ENCODE measurements at regions not wholly inside any gene's neighbourhood (a gene's known extent, or its start where the extent isn't known, plus 50 kb on each side); places are given as distances from the start of the nearest gene placed in this dataset.

DNA sequence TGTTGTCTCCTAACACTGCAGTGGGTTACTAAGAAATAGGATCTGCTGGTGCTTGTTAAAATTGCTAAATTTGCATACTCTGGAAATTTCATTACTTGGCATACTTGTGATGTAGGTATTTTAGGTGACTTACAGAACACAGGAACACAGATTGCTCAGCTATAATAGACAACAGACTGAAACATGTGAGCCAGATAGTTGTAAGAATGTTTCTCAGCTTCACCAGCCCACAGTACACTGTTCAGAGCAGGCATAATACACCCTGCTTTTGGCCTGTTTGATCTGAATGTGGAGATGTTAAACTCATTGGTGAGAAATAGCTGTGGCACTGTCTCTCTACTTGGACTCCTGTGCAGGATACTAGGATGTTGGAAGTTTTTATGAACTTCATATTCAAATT lies 275.7 kb downstream of the CSNK1G3 start:
- no peak for DNase-seq (ENCODE audit: low read depth in 1 of 2, low spot score in 2 of 2)
- Histone ChIP-seq H2BK5ac (ENCODE audit: low read depth, low read length) (no peak overlapping the region), H2BK120ac (replicated peaks; ENCODE audit: low read depth, low read length) (no peak overlapping the region), H2AK5ac (ENCODE audit: low read depth, low read length) (no peak overlapping the region), H3K4ac (replicated peaks; ENCODE audit: insufficient read length, low read depth, low read length) (no peak overlapping the region), H3K79me1 (ENCODE audit: low read depth, low read length) (no peaks in the 10 kb centered on the region), H3K4me3 (ENCODE audit: extremely low read depth in 1 of 4, insufficient read depth in 2 of 4, low read depth in 3 of 4, low read length in 4 of 4) (no peak overlapping the region), H4K5ac (ENCODE audit: insufficient read length, low read depth, low read length) (no peak overlapping the region), H3K18ac (ENCODE audit: extremely low read depth, low read length) (no peak overlapping the region), H3K36me3 (ENCODE audit: control insufficient read depth in 2 of 4, insufficient read depth in 4 of 4, low read length in 3 of 4) (no peaks in the 10 kb centered on the region), H3K23ac (ENCODE audit: insufficient read length) (no peak overlapping the region), H4K8ac (ENCODE audit: extremely low read depth, insufficient read depth, low read length) (no peak overlapping the region), H3K23me2 (ENCODE audit: low read depth, low read length) (no peaks in the 10 kb centered on the region), H3K4me2 (ENCODE audit: insufficient read depth in 1 of 2, low read depth in 2 of 2, low read length in 2 of 2) (no peak overlapping the region), H3K27me3 (replicated peaks in 1 of 4; ENCODE audit: control insufficient read depth in 3 of 4, extremely low read depth in 1 of 4, insufficient read depth in 3 of 4, low read length in 3 of 4) (no peaks in the 10 kb centered on the region), H3K79me2 (ENCODE audit: control insufficient read depth in 1 of 2, insufficient read depth in 2 of 2, low read length in 2 of 2) (no peaks in the 10 kb centered on the region), H2BK20ac (ENCODE audit: low read length) (no peak overlapping the region), H4K91ac (replicated peaks; ENCODE audit: insufficient read length, low read length) (no peak overlapping the region), H3K14ac (ENCODE audit: insufficient read length) (no peak overlapping the region), H3K9me3 (ENCODE audit: insufficient read depth in 2 of 2, low read depth in 1 of 2, low read length in 1 of 2) (peaks cover 0 to 9% of the 10 kb centered on the region in 2 experiments; a peak in 2 of 4 replicates), H3K56ac (replicated peaks; ENCODE audit: insufficient read length, low read depth, low read length) (no peak overlapping the region), H2BK12ac (ENCODE audit: low read depth, low read length) (no peak overlapping the region), H3K4me1 (replicated peaks in 1 of 4; ENCODE audit: control insufficient read depth in 3 of 4, insufficient read depth in 4 of 4, low read length in 3 of 4) (peaks cover 0 to 2% (median 0%) of the 10 kb centered on the region in 4 experiments; a peak in 1 of 7 replicates), H4K20me1 (replicated peaks in 1 of 2; ENCODE audit: control insufficient read depth in 1 of 2, insufficient read depth in 2 of 2, low read length in 2 of 2) (no peaks in the 10 kb centered on the region), H2BK15ac (ENCODE audit: low read length) (no peak overlapping the region), H3K9ac (replicated peaks in 1 of 4; ENCODE audit: extremely low read depth in 1 of 4, low read depth in 3 of 4, low read length in 3 of 4) (no peak overlapping the region), H3K27ac (ENCODE audit: low read depth, low read length) (no peak overlapping the region), H2AFZ (ENCODE audit: low read length) (no peak overlapping the region; the same call in 1 of the 2 replicates)
- ChIA-PET POLR2A (ENCODE audit: partially characterized antibody) (no interaction called here), CTCF (ENCODE audit: partially characterized antibody) (no interaction called here)
- TF ChIP-seq TCF12 (IDR thresholded peaks at IDR 0.05; ENCODE audit: low read depth, low read length) (no peak), CBX8 (IDR thresholded peaks at IDR 0.05; ENCODE audit: borderline replicate concordance, low read depth, low read length) (no peak), PHF8 (conservative IDR thresholded peaks at IDR 0.05; ENCODE audit: low read depth, low read length) (no peak)
- no peak for FAIRE-seq

Measured in H1 (cell line).